ENCODE measurements at regions not wholly inside any gene's neighbourhood (a gene's known extent, or its start where the extent isn't known, plus 50 kb on each side); places are given as distances from the start of the nearest gene placed in this dataset.

DNA sequence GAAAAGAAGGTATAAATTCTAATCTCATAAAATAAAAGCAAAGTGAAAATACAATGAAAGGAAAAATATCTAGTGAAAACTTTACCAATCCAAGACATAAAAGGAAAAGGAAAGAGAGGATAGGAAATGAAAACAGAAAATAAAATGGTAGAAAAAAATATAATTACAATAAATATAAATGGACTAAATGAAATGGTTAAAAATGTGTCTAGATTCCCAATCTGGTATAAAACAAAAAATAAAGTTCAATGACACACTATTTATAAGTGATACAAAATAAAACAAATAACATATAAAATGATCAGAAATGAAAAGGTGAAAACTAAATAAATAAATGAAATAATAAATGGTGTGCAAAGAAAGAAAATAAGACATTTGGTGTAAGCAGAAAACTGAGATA is 516.4 kb upstream of the RORB start:
- Mint-ChIP-seq H3K36me3 (ENCODE audit: low read depth, unreplicated experiment) (no peaks in the 10 kb centered on the region), H3K27ac (ENCODE audit: unreplicated experiment) (no peak overlapping the region), H3K27me3 (ENCODE audit: unreplicated experiment) (no peaks in the 10 kb centered on the region), H3K4me1 (ENCODE audit: unreplicated experiment) (no peaks in the 10 kb centered on the region), H3K4me3 (ENCODE audit: unreplicated experiment) (no peak overlapping the region), H3K9me3 (ENCODE audit: unreplicated experiment) (no peaks in the 10 kb centered on the region)
- no peak for DNase-seq (ENCODE audit: low spot score)
- TF ChIP-seq, protein P1, sequence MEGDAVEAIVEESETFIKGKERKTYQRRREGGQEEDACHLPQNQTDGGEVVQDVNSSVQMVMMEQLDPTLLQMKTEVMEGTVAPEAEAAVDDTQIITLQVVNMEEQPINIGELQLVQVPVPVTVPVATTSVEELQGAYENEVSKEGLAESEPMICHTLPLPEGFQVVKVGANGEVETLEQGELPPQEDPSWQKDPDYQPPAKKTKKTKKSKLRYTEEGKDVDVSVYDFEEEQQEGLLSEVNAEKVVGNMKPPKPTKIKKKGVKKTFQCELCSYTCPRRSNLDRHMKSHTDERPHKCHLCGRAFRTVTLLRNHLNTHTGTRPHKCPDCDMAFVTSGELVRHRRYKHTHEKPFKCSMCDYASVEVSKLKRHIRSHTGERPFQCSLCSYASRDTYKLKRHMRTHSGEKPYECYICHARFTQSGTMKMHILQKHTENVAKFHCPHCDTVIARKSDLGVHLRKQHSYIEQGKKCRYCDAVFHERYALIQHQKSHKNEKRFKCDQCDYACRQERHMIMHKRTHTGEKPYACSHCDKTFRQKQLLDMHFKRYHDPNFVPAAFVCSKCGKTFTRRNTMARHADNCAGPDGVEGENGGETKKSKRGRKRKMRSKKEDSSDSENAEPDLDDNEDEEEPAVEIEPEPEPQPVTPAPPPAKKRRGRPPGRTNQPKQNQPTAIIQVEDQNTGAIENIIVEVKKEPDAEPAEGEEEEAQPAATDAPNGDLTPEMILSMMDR (IDR thresholded peaks at IDR 0.05; ENCODE audit: unreplicated experiment), result no peak

DNA sequence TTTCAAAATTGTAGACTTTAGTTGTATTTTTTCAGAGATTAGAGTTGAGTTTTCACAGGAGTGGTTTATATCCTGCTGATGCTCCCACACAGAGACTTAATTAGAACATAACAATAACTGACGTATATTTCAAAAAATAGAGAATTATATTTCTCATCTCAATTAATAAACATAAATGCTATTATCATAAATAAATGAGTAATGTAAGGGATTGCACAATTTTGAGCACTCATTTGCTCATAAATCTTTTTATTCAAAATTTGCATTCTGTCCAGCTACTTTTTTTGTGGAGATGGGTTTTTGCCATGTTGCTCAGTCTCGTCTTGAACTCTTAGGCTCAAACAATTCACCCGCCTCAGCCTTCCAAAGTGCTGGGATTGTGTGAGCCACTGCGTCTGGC is 515.7 kb upstream of the RORB start:
- TF ChIP-seq, protein P1 (IDR thresholded peaks at IDR 0.05; ENCODE audit: unreplicated experiment), result no peak
- H3K36me3 Mint-ChIP-seq (ENCODE audit: low read depth, unreplicated experiment), result no peaks in the 10 kb centered on the region
- no peaks in the 10 kb centered on the region for H3K27me3 Mint-ChIP-seq (ENCODE audit: unreplicated experiment)
- H3K4me3 Mint-ChIP-seq (ENCODE audit: unreplicated experiment), result no peak overlapping the region
- no peak for DNase-seq (ENCODE audit: low spot score)
- H3K4me1 Mint-ChIP-seq (ENCODE audit: unreplicated experiment), result no peaks in the 10 kb centered on the region
- H3K27ac Mint-ChIP-seq (ENCODE audit: unreplicated experiment), result no peak overlapping the region
- H3K9me3 Mint-ChIP-seq (ENCODE audit: unreplicated experiment), result no peaks in the 10 kb centered on the region

GRCh38 chr9:73995836-73996235 is 501.3 kb upstream of the RORB start:
- Mint-ChIP-seq H3K4me3 (ENCODE audit: unreplicated experiment) (no peak overlapping the region), H3K27ac (ENCODE audit: unreplicated experiment) (no peak overlapping the region), H3K27me3 (ENCODE audit: unreplicated experiment) (no peaks in the 10 kb centered on the region), H3K4me1 (ENCODE audit: unreplicated experiment) (peaks cover 4% of the 10 kb centered on the region), H3K36me3 (ENCODE audit: low read depth, unreplicated experiment) (no peaks in the 10 kb centered on the region), H3K9me3 (ENCODE audit: unreplicated experiment) (no peaks in the 10 kb centered on the region)
- TF ChIP-seq, protein P1 (IDR thresholded peaks at IDR 0.05; ENCODE audit: unreplicated experiment), result no peak
- no peak for DNase-seq (ENCODE audit: low spot score)

- H3K9me3 Mint-ChIP-seq (ENCODE audit: unreplicated experiment), result no peaks in the 10 kb centered on the region
- no peak for DNase-seq (ENCODE audit: low spot score)
- no peaks in the 10 kb centered on the region for H3K36me3 Mint-ChIP-seq (ENCODE audit: low read depth, unreplicated experiment)
- no peaks in the 10 kb centered on the region for H3K27me3 Mint-ChIP-seq (ENCODE audit: unreplicated experiment)
- H3K27ac Mint-ChIP-seq (ENCODE audit: unreplicated experiment), result no peak overlapping the region
- H3K4me3 Mint-ChIP-seq (ENCODE audit: unreplicated experiment), result no peak overlapping the region
- TF ChIP-seq, protein P1 (IDR thresholded peaks at IDR 0.05; ENCODE audit: unreplicated experiment), result no peak
- peaks cover 4% of the 10 kb centered on the region for H3K4me1 Mint-ChIP-seq (ENCODE audit: unreplicated experiment)
Measured at GRCh38 chr9:73996844-73997243, 500.3 kb upstream of the RORB start.

GRCh38 chr9:74001382-74001781 is 495.8 kb upstream of the RORB start:
- Mint-ChIP-seq H3K4me3 (ENCODE audit: unreplicated experiment) (no peak overlapping the region), H3K9me3 (ENCODE audit: unreplicated experiment) (no peaks in the 10 kb centered on the region), H3K36me3 (ENCODE audit: low read depth, unreplicated experiment) (no peaks in the 10 kb centered on the region), H3K27me3 (ENCODE audit: unreplicated experiment) (no peaks in the 10 kb centered on the region), H3K27ac (ENCODE audit: unreplicated experiment) (no peak overlapping the region), H3K4me1 (ENCODE audit: unreplicated experiment) (peaks cover 4% of the 10 kb centered on the region)
- TF ChIP-seq, protein P1 (IDR thresholded peaks at IDR 0.05; ENCODE audit: unreplicated experiment), result no peak
- DNase-seq (ENCODE audit: low spot score), result no peak
